K562 (cell line): ENCODE measurements at regions not wholly inside any gene's neighbourhood (a gene's known extent, or its start where the extent isn't known, plus 50 kb on each side); places are given as distances from the start of the nearest gene placed in this dataset.

Source experiments
- CSDE1 ChIP-seq, 2 experiments: fragments of 450-650 bp; IDR thresholded peaks; 2 replicates each; pipeline ENCODE4 v1.6.1; 2016; ENCODE audit warnings: mild to moderate bottlenecking in 1 of 2
- PHF8 ChIP-seq: fragments of 200-600 bp; sonication (generic); IDR thresholded peaks from 2 replicates; pipeline ENCODE4 v1.6.1; 2012; ENCODE audit warnings: mixed run types, mild to moderate bottlenecking, inconsistent platforms, low read length, moderate library complexity, borderline replicate concordance
- SRSF9 ChIP-seq: fragments of 200-400 bp; formaldehyde crosslinking; IDR thresholded peaks from 2 replicates; pipeline ENCODE4 v1.6.1; 2017; ENCODE audit warnings: low read depth, low read length, borderline replicate concordance
- STAG1 ChIP-seq: sonication (generic); formaldehyde crosslinking; IDR thresholded peaks from 2 replicates; pipeline ENCODE4 v1.5.0; 2020; ENCODE audit warnings: missing genetic modification reagents, borderline replicate concordance
- XRCC4 ChIP-seq: IDR thresholded peaks from one replicate; pipeline ENCODE4 v1.6.1; 2011; ENCODE audit not compliant: insufficient read depth, insufficient read length; ENCODE audit errors: extremely low read depth

DNA sequence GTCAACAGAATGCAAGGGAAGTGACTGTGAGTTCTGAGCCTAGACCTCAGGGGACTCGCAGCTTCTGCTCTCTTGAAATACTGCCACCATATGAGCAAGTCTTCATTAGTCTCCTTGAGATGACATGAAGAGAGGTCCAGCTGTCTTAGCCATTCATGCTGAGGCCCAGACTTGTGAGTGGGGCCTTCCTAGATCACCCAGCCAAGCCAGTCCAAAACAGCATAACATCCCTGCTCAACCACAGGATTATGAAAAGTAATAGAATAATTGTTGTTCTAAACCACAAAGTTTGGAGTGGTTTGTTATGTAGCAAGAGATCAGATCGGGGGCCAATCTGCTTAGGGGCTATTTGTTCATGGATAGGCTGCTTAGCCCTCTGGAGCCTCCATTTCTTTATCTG is 54.9 kb upstream of the HTATIP2 start:
- TF ChIP-seq PHF8 (no peak), CSDE1 (IDR thresholded peaks at IDR 0.05) (no peak), XRCC4 (no peak), SRSF9 (no peak), STAG1 (CRISPR knock-in tag) (no peak)
